GM21576 (cell line): ENCODE measurements at regions not wholly inside any gene's neighbourhood (a gene's known extent, or its start where the extent isn't known, plus 50 kb on each side); places are given as distances from the start of the nearest gene placed in this dataset.
A peak's percentile ranks its signal among the peaks of the same experiment; 100 is the strongest.

Source experiments
- ATAC-seq: cut with Tn5 transposase; IDR thresholded peaks from one replicate; pipeline ENCODE4 v1.9.1; 2021; ENCODE audit warnings: mild to moderate bottlenecking, moderate library complexity; ENCODE audit not compliant: unreplicated experiment

- no peak for ATAC-seq
These were observed 153.8 kb upstream of the FST start for GRCh38 chr5:53326424-53327153.

GRCh38 chr5:53327811-53328334, 152.6 kb upstream of the FST start:
- ATAC-seq, result no peak

- no peak for ATAC-seq
These were observed 149.9 kb upstream of the FST start for GRCh38 chr5:53330491-53330890.

- ATAC-seq, result no peak
These were observed 149.0 kb upstream of the FST start for GRCh38 chr5:53331463-53331862.

- no peak for ATAC-seq
These were observed 147.3 kb upstream of the FST start for GRCh38 chr5:53333160-53333559.

- ATAC-seq, result no peak
These were observed 145.9 kb upstream of the FST start for GRCh38 chr5:53334431-53334941.

- ATAC-seq, result no peak
These were observed 145.3 kb upstream of the FST start for GRCh38 chr5:53335115-53335514.

- ATAC-seq, result no peak
These were observed 142.6 kb upstream of the FST start for GRCh38 chr5:53337827-53338226.

- no peak for ATAC-seq
These were observed 141.5 kb upstream of the FST start for GRCh38 chr5:53338971-53339370.

GRCh38 chr5:53339962-53340540, 140.4 kb upstream of the FST start:
- no peak for ATAC-seq

GRCh38 chr5:53340956-53341750, 139.3 kb upstream of the FST start:
- ATAC-seq, result no peak

GRCh38 chr5:53342236-53342635, 138.2 kb upstream of the FST start:
- no peak for ATAC-seq

- no peak for ATAC-seq
These were observed 137.2 kb upstream of the FST start for GRCh38 chr5:53343187-53343586.

- no peak for ATAC-seq
These were observed 130.1 kb upstream of the FST start for GRCh38 chr5:53350368-53350767.

GRCh38 chr5:53350991-53351770, 129.2 kb upstream of the FST start:
- no peak for ATAC-seq

GRCh38 chr5:53355316-53355715, 125.1 kb upstream of the FST start:
- no peak for ATAC-seq

GRCh38 chr5:53355931-53356330, 124.5 kb upstream of the FST start:
- no peak for ATAC-seq

- peak; percentile 75 for ATAC-seq
These were observed 123.0 kb upstream of the FST start for GRCh38 chr5:53357439-53357838.

- no peak for ATAC-seq
These were observed 121.6 kb upstream of the FST start for GRCh38 chr5:53358794-53359193.

GRCh38 chr5:53359916-53360517, 120.4 kb upstream of the FST start:
- no peak for ATAC-seq
